ENCODE measurements at regions not wholly inside any gene's neighbourhood (a gene's known extent, or its start where the extent isn't known, plus 50 kb on each side); places are given as distances from the start of the nearest gene placed in this dataset.
"Not testable (repeated sequence)": the region's sequence is repeated elsewhere in the genome, so short reads cannot be mapped to it uniquely, and the experiment has no call there.

DNA sequence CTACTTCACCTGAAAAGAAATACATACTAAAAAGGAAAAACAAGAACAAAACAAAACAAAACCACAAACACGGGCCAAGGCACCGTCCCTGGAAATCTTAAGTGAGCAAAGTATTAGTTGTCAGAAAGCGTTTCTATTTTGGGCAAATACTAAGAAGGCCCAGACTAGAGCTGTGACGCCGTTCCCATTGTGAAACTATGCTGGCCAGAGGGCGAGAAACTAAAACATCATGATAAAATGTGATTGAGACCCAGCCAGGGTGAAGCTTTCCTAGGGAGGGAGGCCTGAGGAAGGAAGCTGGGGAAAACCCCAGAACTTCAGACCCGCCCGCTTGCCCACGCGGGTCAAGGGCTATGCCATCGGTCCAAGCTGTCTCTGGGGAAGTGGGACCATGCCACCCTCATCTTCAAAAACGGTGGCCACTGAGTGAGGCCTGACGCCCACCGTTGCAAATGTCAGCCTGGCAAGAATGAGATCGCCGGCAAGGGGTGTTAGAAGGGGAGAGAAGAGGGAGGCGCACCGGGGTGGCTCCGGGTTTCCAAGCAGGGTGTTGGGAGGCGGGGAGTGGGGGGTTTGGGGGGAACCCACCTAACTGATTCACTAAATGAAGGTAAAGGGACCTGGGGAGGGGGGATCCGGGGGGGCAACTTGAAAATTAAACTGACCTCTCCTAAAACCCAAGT, 1950.9 kb upstream of the DEFB115 start:
- H3K9me3 ChIP-seq (ENCODE audit: control insufficient read depth, insufficient read depth, low read depth, low read length): peaks cover 68% of the 10 kb centered on the region
- no peaks in the 10 kb centered on the region for H3K4me1 ChIP-seq (ENCODE audit: control insufficient read depth, insufficient read depth, low read length)
- H3K4me3 ChIP-seq (ENCODE audit: low read depth, low read length): no peak overlapping the region; the same call in 1 of the 2 replicates
- no peaks in the 10 kb centered on the region for H3K27me3 ChIP-seq (ENCODE audit: control insufficient read depth, insufficient read depth, low read length)
- H3K27ac ChIP-seq (ENCODE audit: low read depth, low read length): no peak overlapping the region
- no peaks in the 10 kb centered on the region for H3K36me3 ChIP-seq (ENCODE audit: control insufficient read depth, insufficient read depth, low read length)
- H3K9ac ChIP-seq (ENCODE audit: low read length): no peak overlapping the region

DNA sequence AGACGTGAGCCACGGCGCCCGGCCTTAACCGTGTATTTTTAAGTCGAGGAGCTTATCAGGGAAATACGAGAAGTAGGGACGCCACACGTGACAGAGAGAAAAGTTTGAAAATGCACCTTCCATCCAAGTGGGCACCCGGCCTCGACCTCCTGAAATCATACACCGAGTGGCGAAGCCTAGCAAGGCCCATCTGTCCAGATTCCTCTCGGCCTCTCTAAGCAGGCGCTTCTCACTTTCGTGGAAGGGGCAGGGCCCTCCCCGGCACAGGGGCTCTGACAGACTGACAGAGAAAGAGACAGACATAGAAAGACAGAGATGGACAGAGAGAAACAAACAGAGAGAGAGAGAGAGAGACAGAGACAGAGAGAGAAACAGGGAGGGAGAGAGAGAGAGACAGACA, 1950.0 kb upstream of the DEFB115 start:
- H3K9ac ChIP-seq (ENCODE audit: low read length): not testable (repeated sequence)
- peaks cover 64% of the 10 kb centered on the region for H3K9me3 ChIP-seq (ENCODE audit: control insufficient read depth, insufficient read depth, low read depth, low read length)

DNA sequence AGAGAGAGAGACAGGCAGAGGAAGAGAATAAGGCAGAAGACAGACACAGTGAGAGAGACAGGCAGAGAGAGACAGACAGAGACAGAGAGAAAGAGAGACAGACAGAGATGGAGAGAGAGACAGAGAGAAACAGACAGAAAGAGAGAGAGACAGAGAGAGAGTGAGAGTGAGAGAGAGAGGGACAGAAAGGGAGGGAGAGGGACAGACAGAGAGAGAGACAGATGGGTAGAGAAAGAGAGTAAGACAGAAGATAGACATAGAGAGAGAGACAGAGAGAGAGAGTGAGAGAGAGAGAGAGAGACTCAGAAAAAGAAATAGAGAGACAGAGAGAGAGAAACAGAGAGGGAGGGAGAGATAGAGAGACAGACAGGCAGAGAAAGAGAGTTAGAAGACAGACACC, 1948.5 kb upstream of the DEFB115 start:
- not testable (repeated sequence) for H3K9ac ChIP-seq (ENCODE audit: low read length); H3K4me1 ChIP-seq (ENCODE audit: control insufficient read depth, insufficient read depth, low read length); H3K4me3 ChIP-seq (ENCODE audit: low read depth, low read length); H3K27ac ChIP-seq (ENCODE audit: low read depth, low read length); H3K36me3 ChIP-seq (ENCODE audit: control insufficient read depth, insufficient read depth, low read length); H3K27me3 ChIP-seq (ENCODE audit: control insufficient read depth, insufficient read depth, low read length)
- peaks cover 66% of the 10 kb centered on the region; the same call in 1 of the 2 replicates for H3K9me3 ChIP-seq (ENCODE audit: control insufficient read depth, insufficient read depth, low read depth, low read length)

More for the DNA sequence above, 1950.0 kb upstream of the DEFB115 start:
- not testable (repeated sequence) for H3K27me3 ChIP-seq (ENCODE audit: control insufficient read depth, insufficient read depth, low read length); H3K4me1 ChIP-seq (ENCODE audit: control insufficient read depth, insufficient read depth, low read length); H3K4me3 ChIP-seq (ENCODE audit: low read depth, low read length); H3K27ac ChIP-seq (ENCODE audit: low read depth, low read length); H3K36me3 ChIP-seq (ENCODE audit: control insufficient read depth, insufficient read depth, low read length)

DNA sequence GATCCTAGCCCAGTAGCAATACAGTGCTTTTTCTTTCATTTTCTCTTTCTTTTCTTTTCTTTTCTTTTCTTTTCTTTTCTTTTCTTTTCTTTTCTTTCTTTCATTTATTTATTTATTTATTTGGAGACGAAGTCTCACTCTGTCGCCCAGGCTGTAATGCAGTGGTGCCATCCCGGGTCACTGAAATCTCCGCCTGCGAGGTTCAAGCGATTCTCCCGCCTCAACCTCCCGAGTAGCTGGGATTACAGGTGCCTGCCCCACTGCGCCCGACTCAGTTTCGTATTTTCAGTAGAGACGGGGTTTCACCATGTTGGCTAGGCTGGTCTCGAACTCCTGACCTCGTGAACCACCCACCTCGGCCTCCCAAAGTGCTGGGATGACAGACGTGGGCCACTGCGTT, 1948.0 kb upstream of the DEFB115 start:
- H3K9ac ChIP-seq (ENCODE audit: low read length); H3K27me3 ChIP-seq (ENCODE audit: control insufficient read depth, insufficient read depth, low read length); H3K27ac ChIP-seq (ENCODE audit: low read depth, low read length); H3K36me3 ChIP-seq (ENCODE audit: control insufficient read depth, insufficient read depth, low read length); H3K4me1 ChIP-seq (ENCODE audit: control insufficient read depth, insufficient read depth, low read length); H3K4me3 ChIP-seq (ENCODE audit: low read depth, low read length): not testable (repeated sequence)
- H3K9me3 ChIP-seq (ENCODE audit: control insufficient read depth, insufficient read depth, low read depth, low read length): peaks cover 67% of the 10 kb centered on the region

DNA sequence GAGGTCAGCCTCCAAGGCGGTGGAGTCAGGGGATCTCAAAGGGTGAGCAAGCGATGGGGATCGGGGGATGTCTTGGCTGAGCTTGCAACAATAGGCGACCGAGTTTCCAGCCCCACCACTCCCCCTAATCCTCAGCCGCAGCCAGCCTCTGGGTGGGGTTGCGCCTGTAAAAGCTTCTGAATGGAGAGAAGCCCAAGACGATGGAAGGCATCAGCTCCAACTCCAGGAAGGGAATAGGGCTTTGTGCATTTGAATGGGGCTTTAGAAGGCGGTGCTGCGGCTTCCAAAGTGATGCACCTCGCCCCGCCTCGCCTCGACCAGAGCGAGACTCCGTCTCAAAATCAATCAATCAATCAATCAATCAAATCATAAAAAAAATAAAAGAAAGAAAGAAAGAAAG, 1946.4 kb upstream of the DEFB115 start:
- H3K27ac ChIP-seq (ENCODE audit: low read depth, low read length); H3K4me3 ChIP-seq (ENCODE audit: low read depth, low read length); H3K9ac ChIP-seq (ENCODE audit: low read length); H3K4me1 ChIP-seq (ENCODE audit: control insufficient read depth, insufficient read depth, low read length); H3K27me3 ChIP-seq (ENCODE audit: control insufficient read depth, insufficient read depth, low read length); H3K36me3 ChIP-seq (ENCODE audit: control insufficient read depth, insufficient read depth, low read length): not testable (repeated sequence)
- peaks cover 61% of the 10 kb centered on the region for H3K9me3 ChIP-seq (ENCODE audit: control insufficient read depth, insufficient read depth, low read depth, low read length)

DNA sequence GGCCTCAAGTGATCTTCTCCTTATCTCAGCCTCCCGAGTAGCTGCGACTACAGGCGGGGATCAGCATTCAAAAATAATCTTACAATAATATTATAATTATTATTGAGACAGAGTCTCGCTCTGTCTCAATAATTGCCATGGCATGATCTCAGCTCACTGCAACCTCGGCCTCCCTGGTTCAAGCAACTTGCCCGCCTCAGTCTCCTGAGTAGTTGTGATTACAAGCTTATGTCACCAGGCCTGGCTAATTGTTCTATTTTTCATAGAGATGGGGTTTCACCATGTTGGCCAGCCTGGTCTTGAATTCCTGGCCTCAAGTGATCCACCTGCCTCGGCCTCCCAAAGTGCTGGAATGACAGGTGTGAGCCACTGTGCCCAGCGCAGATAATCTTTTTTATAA, 1944.8 kb upstream of the DEFB115 start:
- not testable (repeated sequence) for H3K27ac ChIP-seq (ENCODE audit: low read depth, low read length); H3K27me3 ChIP-seq (ENCODE audit: control insufficient read depth, insufficient read depth, low read length)
- H3K9me3 ChIP-seq (ENCODE audit: control insufficient read depth, insufficient read depth, low read depth, low read length): peaks cover 56% of the 10 kb centered on the region

DNA sequence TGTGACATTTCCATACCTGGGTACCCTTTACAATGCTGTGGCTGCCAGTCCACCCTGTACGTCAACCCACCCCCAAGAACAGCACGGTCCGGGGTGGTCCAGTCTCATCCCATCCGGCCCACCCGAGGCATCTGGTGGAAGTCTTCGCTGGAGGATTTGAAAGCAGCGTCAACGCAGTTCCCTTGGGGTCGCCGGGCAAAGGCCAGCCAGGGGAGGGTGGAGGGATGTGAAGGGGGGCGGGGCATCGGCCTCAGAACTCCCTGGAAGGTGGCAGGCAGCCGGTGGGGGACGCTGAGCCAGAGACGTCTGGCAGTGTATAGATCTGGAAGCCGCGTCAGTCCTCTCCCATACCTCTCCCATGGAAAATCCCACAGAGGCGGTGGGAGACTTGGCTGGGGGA, 1944.0 kb upstream of the DEFB115 start:
- H3K27me3 ChIP-seq (ENCODE audit: control insufficient read depth, insufficient read depth, low read length): no peaks in the 10 kb centered on the region
- H3K4me3 ChIP-seq (ENCODE audit: low read depth, low read length): no peak overlapping the region
- no peak overlapping the region for H3K27ac ChIP-seq (ENCODE audit: low read depth, low read length)
- H3K9ac ChIP-seq (ENCODE audit: low read length): no peak overlapping the region
- H3K9me3 ChIP-seq (ENCODE audit: control insufficient read depth, insufficient read depth, low read depth, low read length): peaks cover 52% of the 10 kb centered on the region
- H3K4me1 ChIP-seq (ENCODE audit: control insufficient read depth, insufficient read depth, low read length): no peaks in the 10 kb centered on the region
- H3K36me3 ChIP-seq (ENCODE audit: control insufficient read depth, insufficient read depth, low read length): no peaks in the 10 kb centered on the region

More for the DNA sequence above, 1944.8 kb upstream of the DEFB115 start:
- H3K9ac ChIP-seq (ENCODE audit: low read length); H3K36me3 ChIP-seq (ENCODE audit: control insufficient read depth, insufficient read depth, low read length); H3K4me3 ChIP-seq (ENCODE audit: low read depth, low read length); H3K4me1 ChIP-seq (ENCODE audit: control insufficient read depth, insufficient read depth, low read length): not testable (repeated sequence)

DNA sequence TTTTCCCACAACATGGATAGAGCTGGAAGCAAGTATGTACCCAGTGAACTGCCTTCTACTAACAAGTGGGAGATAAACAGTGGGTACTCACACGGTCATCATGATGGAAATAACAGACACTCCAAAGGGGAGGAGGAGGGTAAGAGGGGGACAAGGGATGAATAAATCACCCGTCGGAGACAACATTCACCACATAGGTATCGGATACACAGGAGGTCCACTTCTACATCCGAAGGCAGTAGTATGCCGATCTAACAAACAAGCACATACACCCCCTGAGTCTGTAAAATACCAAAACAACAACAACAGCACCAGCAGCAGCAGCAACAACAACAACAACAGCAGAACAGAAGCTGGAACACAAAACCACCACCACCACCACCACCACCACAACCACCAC, 1943.2 kb upstream of the DEFB115 start:
- peaks cover 56% of the 10 kb centered on the region for H3K9me3 ChIP-seq (ENCODE audit: control insufficient read depth, insufficient read depth, low read depth, low read length)
- no peaks in the 10 kb centered on the region for H3K27me3 ChIP-seq (ENCODE audit: control insufficient read depth, insufficient read depth, low read length)
- no peaks in the 10 kb centered on the region for H3K4me1 ChIP-seq (ENCODE audit: control insufficient read depth, insufficient read depth, low read length)
- H3K9ac ChIP-seq (ENCODE audit: low read length): no peak overlapping the region
- no peak overlapping the region for H3K27ac ChIP-seq (ENCODE audit: low read depth, low read length)
- H3K4me3 ChIP-seq (ENCODE audit: low read depth, low read length): no peak overlapping the region
- H3K36me3 ChIP-seq (ENCODE audit: control insufficient read depth, insufficient read depth, low read length): no peaks in the 10 kb centered on the region

DNA sequence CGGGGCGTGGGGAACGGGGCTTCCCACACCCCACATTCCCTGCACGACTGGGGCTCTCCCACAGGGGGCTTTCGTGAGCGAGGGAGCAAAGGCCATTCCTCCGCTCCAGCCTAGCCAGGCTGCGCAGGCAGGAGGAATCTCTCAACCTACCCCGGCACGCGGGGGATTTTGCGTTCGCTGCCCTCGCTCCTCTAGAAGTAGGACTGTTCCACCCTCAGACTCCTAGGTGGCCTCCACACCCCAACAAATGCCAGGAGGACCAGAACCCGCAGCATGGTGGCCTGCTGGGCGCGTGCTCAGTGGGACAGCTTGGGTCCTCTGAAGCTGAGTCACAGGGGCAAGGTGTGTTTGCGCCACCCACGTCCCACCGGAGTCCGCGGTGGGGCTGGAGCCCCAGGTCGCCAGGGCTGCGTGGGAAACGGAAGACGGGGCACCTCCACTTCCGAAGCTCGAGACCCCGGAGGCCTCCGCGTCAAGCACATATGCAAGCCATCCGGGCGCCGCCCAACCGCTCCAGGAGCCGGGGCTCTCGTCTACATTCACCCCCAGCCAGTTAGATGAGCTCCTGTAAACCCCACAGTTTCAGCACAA, 1938.5 kb upstream of the DEFB115 start:
- Histone ChIP-seq H3K27ac (ENCODE audit: low read depth, low read length) (no peak overlapping the region), H3K4me1 (ENCODE audit: control insufficient read depth, insufficient read depth, low read length) (no peaks in the 10 kb centered on the region), H3K36me3 (ENCODE audit: control insufficient read depth, insufficient read depth, low read length) (no peaks in the 10 kb centered on the region), H3K4me3 (ENCODE audit: low read depth, low read length) (no peak overlapping the region), H3K9ac (ENCODE audit: low read length) (no peak overlapping the region), H3K9me3 (ENCODE audit: control insufficient read depth, insufficient read depth, low read depth, low read length) (peaks cover 56% of the 10 kb centered on the region), H3K27me3 (ENCODE audit: control insufficient read depth, insufficient read depth, low read length) (no peaks in the 10 kb centered on the region)

DNA sequence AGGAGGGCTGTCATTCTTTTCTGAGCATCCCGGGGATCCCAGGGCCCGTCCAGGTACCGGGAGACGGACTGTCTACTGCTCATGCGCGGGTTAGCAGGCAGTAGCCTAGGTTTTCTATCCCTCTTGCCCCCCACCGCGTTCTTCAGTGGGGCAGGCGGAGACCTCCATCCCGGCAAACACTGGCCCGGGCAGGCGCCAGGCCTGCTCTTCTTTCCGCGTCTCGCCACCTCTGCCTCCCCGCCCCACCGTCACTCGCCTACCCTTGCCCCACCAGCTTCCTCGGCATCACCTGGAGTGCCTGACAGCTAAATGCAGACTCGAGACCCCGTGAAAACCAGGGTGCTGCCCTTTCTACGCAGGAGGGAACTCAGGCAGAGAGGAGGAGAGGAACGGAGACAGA, 1937.7 kb upstream of the DEFB115 start:
- no peaks in the 10 kb centered on the region for H3K4me1 ChIP-seq (ENCODE audit: control insufficient read depth, insufficient read depth, low read length)
- no peak overlapping the region for H3K9ac ChIP-seq (ENCODE audit: low read length)
- no peak overlapping the region for H3K4me3 ChIP-seq (ENCODE audit: low read depth, low read length)
- H3K27me3 ChIP-seq (ENCODE audit: control insufficient read depth, insufficient read depth, low read length): no peaks in the 10 kb centered on the region
- H3K9me3 ChIP-seq (ENCODE audit: control insufficient read depth, insufficient read depth, low read depth, low read length): peaks cover 57% of the 10 kb centered on the region
- H3K27ac ChIP-seq (ENCODE audit: low read depth, low read length): no peak overlapping the region
- H3K36me3 ChIP-seq (ENCODE audit: control insufficient read depth, insufficient read depth, low read length): no peaks in the 10 kb centered on the region

DNA sequence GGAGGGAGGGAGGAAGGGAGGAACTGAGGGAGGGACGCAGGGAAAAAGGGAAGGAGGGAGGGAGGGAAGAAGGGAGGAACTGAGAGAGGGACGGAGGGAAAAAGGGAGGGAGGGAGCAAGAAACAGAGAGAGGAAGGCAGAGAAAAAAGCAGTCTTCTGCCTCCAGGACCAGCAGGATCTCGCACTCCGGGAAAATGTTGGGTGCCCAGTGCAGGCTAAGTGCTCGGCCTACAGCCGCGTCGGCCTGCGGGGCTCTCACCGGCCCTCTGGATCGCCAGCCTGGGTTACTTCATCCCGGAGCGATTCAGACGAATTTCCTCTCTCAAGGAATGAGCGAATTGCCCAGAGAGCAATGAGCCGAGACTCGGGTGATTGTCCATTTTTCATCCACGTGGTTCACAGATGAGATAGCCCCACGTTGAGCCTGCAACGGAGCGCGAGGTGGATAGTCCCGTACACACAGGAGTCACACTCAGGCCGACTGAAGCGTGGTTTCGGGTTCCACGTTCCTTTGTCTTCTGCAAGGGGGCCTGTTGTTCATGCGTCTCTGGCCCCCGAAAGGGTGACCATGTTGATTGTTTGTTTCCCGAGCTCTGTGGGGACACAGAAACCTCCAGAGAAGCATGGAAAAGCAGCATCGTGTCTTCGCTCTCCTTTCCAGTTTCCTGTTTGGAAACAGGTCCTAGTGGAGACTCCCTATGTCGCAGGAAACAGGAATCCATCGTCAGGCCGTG, 1937.1 kb upstream of the DEFB115 start:
- not testable (repeated sequence) for H3K27ac ChIP-seq (ENCODE audit: low read depth, low read length); H3K4me1 ChIP-seq (ENCODE audit: control insufficient read depth, insufficient read depth, low read length); H3K9ac ChIP-seq (ENCODE audit: low read length); H3K27me3 ChIP-seq (ENCODE audit: control insufficient read depth, insufficient read depth, low read length); H3K36me3 ChIP-seq (ENCODE audit: control insufficient read depth, insufficient read depth, low read length); H3K4me3 ChIP-seq (ENCODE audit: low read depth, low read length)
- peaks cover 59% of the 10 kb centered on the region for H3K9me3 ChIP-seq (ENCODE audit: control insufficient read depth, insufficient read depth, low read depth, low read length)
